ENCODE measurements at regions not wholly inside any gene's neighbourhood (a gene's known extent, or its start where the extent isn't known, plus 50 kb on each side); places are given as distances from the start of the nearest gene placed in this dataset.

GRCh38 chr1:37098237-37098636 is 63.9 kb upstream of the GRIK3 start:
- no peak for DNase-seq (ENCODE audit: low spot score)
- TF ChIP-seq, protein P1, sequence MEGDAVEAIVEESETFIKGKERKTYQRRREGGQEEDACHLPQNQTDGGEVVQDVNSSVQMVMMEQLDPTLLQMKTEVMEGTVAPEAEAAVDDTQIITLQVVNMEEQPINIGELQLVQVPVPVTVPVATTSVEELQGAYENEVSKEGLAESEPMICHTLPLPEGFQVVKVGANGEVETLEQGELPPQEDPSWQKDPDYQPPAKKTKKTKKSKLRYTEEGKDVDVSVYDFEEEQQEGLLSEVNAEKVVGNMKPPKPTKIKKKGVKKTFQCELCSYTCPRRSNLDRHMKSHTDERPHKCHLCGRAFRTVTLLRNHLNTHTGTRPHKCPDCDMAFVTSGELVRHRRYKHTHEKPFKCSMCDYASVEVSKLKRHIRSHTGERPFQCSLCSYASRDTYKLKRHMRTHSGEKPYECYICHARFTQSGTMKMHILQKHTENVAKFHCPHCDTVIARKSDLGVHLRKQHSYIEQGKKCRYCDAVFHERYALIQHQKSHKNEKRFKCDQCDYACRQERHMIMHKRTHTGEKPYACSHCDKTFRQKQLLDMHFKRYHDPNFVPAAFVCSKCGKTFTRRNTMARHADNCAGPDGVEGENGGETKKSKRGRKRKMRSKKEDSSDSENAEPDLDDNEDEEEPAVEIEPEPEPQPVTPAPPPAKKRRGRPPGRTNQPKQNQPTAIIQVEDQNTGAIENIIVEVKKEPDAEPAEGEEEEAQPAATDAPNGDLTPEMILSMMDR (IDR thresholded peaks at IDR 0.05; ENCODE audit: extremely low read depth, missing control alignments) = no peak

GRCh38 chr1:37100310-37100709 is 66.0 kb upstream of the GRIK3 start:
- no peak for DNase-seq (ENCODE audit: low spot score)
- TF ChIP-seq, protein P1 (IDR thresholded peaks at IDR 0.05; ENCODE audit: extremely low read depth, missing control alignments) = no peak

GRCh38 chr1:37102656-37103382 is 68.5 kb upstream of the GRIK3 start:
- no peak for DNase-seq (ENCODE audit: low spot score)
- TF ChIP-seq, protein P1 (IDR thresholded peaks at IDR 0.05; ENCODE audit: extremely low read depth, missing control alignments) = no peak

DNA sequence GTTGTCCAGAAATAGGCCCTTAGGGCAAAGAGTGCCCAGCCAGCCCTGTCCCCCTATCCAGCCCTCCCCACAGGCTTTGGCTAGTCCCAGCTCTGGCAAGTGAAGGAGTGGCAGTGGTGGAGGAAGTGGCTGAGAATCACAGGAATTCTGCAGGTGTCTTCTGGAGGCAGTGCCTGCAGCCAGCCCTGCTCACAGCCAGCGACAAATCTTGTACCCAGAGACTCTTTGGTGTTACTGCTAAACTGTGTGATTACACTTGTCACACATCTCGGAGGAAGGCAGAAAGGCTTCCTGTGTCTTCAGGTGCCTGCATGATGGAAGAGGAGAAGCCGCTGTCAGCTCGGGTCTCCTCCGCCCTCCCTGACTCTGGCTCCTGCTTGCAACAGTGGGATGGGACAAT is 71.6 kb upstream of the GRIK3 start:
- no peak for DNase-seq (ENCODE audit: low spot score)
- TF ChIP-seq, protein P1 (IDR thresholded peaks at IDR 0.05; ENCODE audit: extremely low read depth, missing control alignments) = no peak

DNA sequence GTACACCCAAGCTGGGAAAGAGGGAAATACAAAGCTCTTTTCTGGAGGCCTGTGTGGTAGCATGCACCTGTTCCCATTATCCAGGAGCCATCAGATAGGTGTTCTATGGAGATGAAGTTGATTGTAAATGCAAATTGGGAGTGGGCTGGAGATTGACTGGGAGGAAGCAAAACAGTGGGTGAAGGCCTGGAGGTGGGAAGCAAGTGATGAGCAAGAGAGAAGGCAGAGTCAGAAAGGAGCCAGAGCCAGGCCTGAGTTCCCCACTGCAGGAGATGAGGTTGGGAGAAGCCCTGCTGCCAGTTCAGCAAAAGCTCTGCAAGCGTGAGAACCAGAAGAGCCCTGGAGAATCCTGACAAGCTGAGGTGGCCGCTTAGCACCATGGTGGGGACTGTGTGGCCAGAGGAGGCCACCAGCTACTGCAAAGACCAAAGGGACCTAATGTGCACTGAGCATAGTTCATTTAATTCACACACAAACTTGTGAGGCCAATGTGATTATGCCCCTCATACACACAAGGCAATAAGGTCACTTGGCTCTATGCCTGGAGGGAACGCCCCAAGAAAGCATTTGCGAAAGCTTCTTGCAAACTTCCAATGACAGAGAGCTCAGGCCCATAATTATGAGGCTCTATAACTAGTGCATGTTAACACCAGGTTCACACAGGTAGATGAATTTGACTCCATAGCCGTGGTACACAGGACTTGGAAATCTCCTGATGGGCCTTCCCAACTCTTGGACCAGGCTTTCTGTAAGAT is 73.0 kb upstream of the GRIK3 start:
- no peak for DNase-seq (ENCODE audit: low spot score)
- TF ChIP-seq, protein P1 (IDR thresholded peaks at IDR 0.05; ENCODE audit: extremely low read depth, missing control alignments) = no peak

GRCh38 chr1:37108596-37109188 is 74.4 kb upstream of the GRIK3 start:
- no peak for DNase-seq (ENCODE audit: low spot score)
- TF ChIP-seq, protein P1 (IDR thresholded peaks at IDR 0.05; ENCODE audit: extremely low read depth, missing control alignments) = no peak

- DNase-seq (ENCODE audit: low spot score) = no peak
- TF ChIP-seq, protein P1 (IDR thresholded peaks at IDR 0.05; ENCODE audit: extremely low read depth, missing control alignments) = no peak
These were observed 78.1 kb upstream of the GRIK3 start for GRCh38 chr1:37112430-37112829.
